ENCODE measurements at regions not wholly inside any gene's neighbourhood (a gene's known extent, or its start where the extent isn't known, plus 50 kb on each side); places are given as distances from the start of the nearest gene placed in this dataset.

- TF ChIP-seq, protein P1, sequence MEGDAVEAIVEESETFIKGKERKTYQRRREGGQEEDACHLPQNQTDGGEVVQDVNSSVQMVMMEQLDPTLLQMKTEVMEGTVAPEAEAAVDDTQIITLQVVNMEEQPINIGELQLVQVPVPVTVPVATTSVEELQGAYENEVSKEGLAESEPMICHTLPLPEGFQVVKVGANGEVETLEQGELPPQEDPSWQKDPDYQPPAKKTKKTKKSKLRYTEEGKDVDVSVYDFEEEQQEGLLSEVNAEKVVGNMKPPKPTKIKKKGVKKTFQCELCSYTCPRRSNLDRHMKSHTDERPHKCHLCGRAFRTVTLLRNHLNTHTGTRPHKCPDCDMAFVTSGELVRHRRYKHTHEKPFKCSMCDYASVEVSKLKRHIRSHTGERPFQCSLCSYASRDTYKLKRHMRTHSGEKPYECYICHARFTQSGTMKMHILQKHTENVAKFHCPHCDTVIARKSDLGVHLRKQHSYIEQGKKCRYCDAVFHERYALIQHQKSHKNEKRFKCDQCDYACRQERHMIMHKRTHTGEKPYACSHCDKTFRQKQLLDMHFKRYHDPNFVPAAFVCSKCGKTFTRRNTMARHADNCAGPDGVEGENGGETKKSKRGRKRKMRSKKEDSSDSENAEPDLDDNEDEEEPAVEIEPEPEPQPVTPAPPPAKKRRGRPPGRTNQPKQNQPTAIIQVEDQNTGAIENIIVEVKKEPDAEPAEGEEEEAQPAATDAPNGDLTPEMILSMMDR (IDR thresholded peaks at IDR 0.05): no peak
- TF ChIP-seq POLR2A (IDR thresholded peaks at IDR 0.05): no peak
Observed at GRCh38 chr5:133842846-133843611, 125.4 kb downstream of the C5orf15 start.

Data from thyroid gland (tissue), 4 donors.